Kasumi-1 (cell line): ENCODE measurements at regions not wholly inside any gene's neighbourhood (a gene's known extent, or its start where the extent isn't known, plus 50 kb on each side); places are given as distances from the start of the nearest gene placed in this dataset.
A peak's percentile ranks its signal among the peaks of the same experiment; 100 is the strongest.

Experiments used
- DNase-seq, 2 experiments: peaks; one replicate each; lab custom pipeline; 2025; lab: John Stamatoyannopoulos, UW

DNA sequence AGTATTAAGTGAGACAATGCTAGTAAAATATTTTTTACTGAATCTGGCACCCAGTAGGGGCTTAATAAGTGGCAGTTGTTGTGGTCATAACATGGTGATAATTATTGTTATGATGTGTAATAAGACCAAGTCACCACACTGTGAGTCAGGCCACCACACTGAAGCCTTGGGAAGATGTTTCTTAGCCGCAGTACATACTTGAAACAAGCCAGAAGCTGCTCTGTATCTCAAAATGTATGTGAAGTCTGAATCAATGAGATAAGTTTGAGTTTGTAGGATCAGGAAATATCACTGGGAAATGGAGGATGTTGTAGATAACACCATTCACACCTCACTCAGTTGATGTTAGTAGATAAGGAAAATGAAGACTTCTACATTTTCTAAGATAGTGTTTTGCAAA lies 51.3 kb upstream of the PTPN3 start:
- DNase-seq: no peak

DNA sequence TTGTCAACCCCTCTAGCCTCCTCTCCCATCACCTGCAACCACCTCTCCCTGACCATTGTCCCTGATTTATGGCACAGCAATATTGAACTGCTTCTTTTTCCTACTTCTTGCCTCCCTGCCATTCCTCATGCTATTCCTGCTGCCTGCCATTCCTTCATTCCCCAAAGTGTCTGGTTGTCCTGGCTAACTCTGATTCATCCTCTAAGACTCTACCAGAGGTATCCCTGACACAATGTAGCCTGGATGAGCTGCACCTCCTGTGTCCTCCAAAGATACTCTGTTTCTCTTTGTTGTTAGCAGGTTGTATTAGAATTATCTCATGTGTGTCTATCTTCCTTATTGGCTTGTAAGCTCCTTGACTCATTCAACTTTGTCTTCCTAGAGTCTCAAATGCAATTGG lies 53.5 kb upstream of the PTPN3 start:
- DNase-seq: no peak

DNA sequence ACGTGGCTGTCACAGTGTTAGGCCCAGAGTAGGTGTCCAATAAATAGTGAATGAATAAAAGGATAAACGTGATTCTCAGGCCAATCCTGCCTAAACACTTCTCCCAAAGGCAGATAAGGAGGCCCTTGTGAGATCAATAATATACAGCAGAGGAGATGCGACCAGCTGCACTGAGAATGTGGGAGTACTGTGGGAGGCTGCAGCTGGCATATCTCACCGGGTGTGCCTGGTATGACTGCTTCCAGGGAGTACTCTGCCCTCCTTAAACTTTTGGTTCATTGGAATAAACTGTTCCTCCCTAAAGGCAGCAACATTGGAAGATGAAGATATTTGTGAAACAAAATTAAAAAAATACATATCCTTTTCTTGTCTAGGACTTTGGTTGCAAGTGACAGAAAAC lies 57.1 kb upstream of the PTPN3 start:
- no peak for DNase-seq

DNA sequence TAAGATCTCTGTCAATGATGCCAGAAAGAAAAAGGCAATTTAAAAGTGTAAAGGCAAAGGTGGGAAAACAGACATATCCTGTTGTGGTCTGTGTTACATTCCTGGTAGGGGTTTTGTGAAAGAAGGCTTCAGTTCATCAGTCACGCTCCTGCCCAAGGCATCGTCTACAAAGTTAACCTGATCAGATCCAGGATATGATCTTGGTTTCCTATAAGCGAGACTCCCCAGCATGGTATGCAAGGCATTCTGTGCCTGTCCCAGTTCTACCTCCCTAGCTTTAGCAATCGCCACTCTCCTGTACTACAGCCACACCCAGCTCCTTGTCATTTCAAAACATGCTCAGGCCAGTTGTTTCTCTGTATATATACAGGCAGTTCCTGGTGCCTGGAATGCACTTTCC lies 58.0 kb upstream of the PTPN3 start:
- no peak for DNase-seq

DNA sequence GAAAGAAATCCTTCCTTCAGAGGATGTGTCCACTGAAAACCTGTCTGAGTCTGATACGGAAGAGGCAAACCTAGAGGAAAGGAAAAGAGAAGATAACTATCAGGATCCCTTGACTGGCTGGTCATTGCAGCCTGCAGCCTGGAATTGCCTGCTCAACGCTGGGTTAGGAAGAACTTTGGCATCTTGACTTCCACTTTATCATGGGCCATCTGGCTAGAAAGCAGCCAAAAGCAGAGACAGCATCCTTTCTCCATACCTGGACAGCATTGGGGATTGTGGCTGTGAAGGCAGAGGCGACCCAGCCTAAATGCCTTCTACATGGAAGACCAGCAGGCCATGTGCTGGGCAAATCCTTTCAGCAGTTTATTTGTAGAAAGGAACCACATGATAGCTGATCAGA lies 58.7 kb upstream of the PTPN3 start:
- DNase-seq: no peak

DNA sequence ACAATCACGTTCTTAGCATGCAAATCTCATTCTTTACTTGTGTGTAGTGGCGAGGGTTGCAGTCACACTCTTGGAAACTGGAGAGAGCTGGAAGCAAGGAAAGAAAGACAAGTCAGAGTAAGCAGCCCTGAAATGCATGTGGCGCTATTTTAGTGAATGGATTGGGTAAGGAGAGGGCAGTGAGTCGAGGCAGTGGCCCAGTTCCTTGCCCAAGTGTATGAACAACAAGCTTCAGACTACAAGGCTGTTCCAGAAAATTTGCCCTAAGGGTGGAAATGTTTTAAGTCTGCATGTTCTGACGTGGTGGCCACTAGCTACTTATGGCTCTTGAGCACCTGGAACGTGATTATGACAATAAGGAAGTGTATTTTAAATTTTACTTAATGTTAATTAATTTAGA lies 59.4 kb upstream of the PTPN3 start:
- DNase-seq: no peak

DNA sequence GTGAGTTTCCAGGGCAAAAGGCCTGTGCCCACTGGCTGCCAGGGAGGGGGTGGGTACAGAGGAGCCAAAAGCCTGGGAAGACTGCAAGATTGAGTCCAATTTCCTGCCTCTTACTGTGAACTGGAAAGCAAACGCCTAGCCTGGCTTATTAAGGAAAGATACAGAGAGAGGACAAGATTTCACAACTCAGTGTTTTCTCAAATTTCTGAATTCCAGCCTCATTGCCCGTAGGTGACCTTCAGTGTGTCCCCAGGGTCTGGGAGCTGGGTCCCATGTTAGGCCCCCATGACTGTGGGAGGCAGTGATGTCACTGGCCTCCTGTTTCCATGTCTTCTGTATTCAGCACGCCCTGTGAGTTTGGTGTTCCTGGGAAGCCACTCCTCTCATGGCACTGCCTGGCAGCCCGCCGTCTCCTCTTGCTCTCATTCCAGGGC lies 60.6 kb upstream of the PTPN3 start:
- DNase-seq: no peak

DNA sequence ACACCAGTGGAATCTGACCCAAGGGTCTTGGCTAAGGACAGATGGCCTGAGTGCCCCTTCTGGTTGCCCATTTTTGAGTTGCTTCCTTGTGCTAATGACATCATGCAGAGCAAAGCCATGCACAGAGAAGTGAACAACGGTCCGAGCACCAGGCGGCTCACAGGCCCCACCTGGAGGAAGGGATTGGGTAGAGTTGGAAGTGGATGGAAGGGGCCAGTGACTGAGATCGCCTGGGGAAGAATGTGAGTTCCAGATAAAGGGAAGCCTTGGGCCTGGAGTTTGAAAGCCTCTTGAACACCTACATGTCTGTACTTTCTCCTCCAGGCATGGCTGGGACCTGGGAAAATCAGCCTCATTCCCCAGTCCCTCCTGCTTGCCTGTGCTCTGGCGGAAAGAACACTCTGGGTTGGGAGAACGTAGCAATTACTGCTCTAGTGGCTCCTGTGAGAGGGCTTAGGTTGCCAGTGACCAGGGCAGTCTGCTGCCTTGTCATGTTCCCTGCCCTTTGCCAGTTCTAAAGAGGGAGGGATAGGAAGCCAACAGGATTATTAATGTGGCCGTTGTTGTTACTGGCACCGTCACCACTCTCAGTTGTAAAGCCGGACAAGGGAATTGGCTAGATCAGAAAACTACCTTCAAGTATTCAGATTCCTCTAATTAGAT lies 62.5 kb upstream of the PTPN3 start:
- DNase-seq: no peak

DNA sequence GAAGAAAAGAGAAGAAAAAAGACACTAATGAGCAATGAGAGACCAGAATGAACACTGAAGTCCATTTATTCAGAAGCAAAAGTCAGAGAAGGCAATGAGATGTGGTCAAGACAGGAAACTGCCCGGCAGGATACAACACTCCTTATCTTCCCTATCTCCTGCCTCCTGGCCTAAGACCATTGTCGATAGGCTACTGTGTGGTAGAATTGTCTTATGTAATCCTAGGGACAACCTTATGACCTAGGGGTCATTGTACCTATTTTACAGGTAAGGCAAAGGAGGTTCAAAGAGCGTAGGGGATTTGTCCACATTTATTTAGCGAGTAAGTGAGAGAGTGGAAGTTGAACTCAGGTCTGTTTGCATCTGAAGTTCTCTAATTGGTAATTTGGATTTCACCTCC lies 63.0 kb upstream of the PTPN3 start:
- no peak for DNase-seq

DNA sequence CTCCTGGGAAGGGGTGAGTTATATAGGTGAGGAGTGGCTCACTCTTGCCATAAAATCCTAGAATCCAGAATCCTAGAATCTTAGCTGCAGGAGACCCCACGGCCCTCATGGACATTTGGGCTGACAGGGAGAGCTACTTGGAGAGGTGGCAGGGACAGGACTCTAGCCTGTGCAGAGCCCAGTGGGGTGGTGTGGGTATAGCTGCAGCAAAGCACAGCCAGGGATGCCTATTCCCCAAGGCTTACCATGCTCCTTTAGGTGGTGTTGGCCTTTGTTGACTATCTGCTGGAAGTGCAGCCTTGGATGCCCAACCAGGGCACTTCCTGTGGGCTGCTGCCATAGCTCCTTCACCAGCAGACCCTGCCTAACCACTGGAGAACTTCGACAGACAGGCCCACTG lies 70.0 kb upstream of the PTPN3 start:
- DNase-seq: no peak

DNA sequence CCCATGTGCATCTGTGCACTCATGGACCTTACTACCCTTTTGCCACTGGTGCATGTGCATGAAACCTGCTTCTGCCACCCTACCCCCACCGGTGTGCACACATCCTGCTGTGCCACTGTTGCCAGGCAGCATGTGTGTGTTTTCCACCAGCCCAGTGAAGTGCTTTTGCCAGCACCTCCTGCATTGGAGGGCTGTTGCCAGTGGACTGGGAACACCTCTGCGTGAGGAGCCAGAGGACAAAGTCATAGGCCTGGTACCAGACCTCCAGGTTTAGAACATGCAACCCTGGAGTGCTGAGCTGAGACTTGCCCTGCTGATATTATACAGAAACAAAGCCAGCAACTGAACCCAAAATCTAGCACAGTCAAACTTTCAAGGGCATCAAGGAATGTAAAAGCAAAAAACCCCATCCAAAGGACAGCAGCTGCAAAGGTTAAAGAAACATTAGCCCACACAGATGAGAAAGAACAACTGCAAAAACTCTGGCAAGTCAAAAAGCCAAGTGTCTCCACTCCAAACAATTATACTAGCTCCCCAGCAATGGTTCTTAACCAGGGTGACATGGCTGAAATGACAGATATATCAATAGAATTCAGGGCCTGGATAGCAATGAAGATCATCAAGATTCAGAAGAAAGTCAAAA lies 70.6 kb upstream of the PTPN3 start:
- DNase-seq: no peak

DNA sequence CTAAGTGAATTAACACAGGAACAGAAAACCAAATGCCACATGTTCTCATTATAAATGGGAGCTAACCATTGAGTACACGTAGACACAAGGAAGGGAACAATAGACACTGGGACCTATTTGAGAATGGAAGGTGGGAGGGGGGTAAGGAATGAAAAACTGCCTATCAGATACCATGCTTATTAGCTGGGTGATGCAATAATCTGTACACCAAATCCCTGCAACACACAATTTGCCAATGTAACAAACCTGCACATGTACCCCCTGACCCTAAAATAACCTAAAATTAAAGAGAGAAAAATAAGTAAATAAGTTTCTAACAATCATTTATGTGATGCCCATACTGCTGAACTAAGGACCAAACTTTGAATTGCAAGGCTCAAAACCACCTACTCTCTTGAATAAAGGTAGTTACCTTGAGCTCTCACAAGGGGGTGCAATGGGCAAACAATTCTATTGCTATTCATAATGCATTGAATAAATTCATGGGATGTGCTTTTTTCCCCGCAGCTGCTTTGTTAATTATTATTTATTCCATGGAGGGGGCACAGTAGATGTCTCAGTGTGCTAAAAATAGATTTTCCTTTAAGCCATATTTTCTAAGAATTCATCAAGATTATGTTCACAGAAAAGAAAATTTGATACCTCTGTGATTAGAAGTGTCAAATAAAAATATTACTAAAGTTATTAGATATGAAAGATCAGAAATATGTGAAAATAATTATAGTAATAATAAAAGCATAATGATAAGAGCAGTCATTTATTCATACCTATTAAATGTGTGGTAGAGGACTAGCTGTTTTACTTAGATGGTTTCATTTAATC lies 76.2 kb upstream of the PTPN3 start:
- peak; percentile 56 to 71 for DNase-seq

DNA sequence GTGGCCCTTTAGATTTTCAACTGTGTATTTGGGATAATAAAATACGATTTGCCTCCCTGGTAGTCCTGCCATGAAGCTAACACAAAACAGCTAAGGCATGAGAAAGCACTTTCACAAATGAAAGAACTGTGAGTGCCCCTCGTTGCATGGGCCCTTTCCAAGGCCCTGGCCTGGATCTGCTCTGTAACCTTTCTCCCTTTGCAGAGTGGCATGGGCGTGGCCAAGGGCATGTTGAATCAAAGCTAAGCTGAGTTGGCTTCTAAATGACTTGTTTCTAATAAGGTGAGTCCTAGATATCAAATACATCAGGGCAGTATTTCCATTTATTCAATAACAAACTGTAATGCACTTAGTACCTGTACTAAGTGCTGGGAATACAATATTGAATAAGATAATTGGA lies 78.7 kb upstream of the PTPN3 start:
- no peak for DNase-seq

DNA sequence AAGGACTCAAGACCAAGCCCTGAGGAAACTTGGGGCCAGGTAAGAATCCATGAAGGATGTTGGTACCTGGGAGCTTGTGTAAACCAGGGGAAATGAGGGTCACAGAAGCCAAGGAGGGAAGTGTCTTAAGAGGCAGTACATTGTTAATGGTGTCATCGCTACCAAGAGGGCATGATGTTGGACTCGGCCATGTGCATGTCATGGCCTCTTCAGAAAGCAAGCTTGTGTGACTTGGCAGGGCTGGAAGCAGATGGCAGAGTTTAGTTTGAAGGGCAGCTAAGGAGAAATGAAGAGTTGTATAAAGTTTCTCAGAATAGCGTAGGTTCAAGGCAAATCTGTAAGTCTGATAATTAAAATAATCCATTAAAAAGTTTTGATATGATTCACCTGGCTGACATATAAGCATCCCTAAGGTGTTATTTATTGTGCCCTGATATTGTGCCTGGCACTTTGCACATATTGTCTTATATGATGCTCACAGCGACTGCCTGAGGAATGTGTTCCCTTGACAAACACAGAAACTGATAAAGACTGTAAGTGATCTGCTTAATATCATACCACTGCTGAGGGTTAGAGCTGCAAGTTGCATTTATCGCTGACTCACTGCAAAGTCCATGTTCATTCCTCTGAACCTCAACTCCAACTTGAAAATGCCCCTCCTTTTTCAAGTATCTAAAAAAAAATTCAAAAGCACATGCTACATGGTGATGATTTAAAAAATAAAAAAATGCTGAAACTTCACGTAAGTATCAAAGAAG lies 81.3 kb upstream of the PTPN3 start:
- no peak for DNase-seq

DNA sequence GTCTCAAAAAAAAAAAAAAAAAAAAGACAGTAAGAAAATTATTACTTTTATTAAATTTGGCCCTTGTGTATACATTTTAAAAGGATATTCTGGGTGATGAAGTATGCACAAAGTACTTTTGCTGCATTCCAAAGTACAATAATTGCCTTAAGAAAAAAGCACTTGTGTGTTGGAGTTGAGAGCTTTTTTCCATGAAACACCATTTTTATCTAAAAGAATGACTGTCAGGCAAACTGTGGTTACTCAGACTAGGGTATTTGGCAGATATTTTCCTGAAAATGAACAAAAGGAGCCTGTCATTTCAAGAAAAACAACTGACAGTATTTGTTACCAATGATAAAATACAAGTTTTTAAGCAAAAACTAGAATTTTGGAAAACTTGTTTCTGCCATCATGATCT lies 84.3 kb upstream of the PTPN3 start:
- DNase-seq: no peak

DNA sequence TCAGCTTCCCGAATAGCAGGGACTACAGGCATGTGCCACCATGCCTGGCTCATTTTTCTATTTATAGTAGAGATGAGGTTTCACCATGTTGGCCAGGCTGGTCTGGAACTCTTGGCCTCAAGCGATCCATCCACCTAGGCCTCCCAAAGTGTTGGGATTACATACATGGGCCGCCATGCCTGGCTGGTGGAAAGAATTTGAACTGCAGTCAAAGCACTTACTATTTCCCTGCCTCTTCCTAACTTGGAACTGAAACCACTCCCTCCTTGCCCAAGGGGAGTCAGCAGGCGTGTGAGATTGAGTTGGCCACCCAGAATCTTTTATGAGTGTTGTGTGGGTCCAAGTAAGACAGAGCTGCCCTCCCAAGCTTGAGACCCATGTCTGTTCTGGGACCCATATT lies 86.1 kb upstream of the PTPN3 start:
- DNase-seq: no peak

DNA sequence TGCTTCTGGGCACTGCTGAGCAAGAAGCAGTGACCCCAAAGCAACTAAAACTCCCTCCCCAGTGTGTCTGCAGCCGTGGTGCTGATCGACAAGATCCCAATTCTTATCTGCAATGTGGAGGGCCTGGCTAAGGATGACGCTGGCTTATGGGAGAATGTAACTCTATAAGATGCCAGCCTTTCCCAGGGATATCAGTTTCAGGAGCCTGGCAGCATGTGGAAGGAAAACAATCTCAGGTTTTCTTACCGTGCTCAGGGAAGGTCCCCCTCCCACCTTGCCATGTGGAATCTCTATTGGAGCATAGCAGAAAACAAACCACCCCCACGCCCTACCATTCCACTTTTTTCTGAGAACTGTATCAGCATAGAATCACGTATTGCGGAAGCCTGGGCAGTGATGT lies 87.7 kb upstream of the PTPN3 start:
- DNase-seq: no peak

DNA sequence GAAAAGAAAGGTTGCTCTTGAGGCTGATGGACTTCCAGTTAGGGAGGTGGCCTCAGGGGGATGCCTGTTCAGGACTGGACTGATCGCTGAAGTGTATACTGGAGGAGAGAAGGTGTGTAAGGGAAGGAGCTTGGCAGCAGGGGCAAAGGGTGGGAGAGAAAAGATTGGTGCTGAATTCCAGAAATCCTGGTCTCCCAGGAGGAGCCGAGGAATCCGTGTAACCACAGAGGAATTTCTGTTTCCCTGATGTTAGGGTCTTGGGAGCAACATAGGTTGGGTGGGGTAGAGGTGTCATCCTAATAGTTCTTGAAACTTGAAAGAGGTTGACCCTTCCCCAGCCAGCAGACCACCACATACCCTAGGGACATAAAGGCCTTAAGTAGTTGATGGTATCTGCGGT lies 88.9 kb upstream of the PTPN3 start:
- no peak for DNase-seq

DNA sequence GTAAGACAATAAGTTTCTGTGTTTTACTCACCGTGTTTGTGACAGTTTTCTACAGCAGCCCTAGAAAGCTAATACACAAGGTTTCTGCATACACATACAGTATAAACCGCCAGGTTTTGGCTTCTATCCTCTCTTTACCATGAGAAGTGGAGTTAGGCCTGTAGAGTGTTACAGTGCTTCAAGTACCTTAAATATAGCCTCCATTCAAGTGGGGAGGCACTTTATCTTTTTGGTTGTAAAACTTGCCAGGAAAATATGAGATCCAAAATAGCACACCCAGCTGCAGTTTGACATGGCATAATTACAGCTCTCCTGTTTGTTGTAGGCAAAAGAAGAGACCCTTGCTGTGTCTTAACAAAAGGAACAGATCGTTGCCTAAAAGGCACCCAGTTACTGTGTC lies 90.3 kb upstream of the PTPN3 start:
- no peak for DNase-seq

DNA sequence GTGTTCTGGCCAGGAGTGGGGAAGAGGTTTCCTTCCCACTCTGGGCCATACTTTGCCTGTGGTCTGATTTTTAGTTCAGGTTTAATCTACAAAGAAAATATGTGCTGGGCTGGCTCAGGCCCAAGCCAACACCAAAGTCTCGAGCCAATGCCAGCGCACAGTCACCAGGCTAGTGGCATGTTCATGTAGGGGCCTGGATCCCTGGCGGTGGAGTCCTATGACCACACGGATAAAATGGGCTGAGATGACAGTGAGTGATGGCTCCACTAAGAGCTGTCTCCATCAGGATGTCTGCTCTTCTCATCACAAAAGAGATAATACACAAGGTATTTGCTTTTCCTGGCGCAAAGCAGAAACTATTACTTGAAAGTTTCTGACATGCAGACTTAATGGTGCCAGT lies 92.9 kb upstream of the PTPN3 start:
- no peak for DNase-seq

DNA sequence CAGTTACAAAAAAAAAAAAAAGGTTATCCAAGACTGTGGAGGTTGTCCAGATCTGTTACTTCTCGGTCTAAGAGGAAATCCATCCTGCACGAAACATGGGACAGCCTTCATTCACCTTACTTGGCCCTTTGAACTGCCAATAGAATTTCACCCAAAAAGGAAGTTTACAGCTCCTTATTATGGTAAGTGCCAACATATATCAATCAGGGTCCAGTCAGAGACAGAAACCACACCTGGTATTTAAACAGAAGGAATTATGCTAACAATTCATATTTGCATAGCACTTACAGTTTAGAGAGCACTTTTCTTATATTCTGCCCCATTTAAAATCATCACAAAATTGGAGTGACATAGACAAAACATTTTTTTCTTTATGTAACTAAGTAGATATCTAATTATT lies 93.6 kb upstream of the PTPN3 start:
- no peak for DNase-seq

DNA sequence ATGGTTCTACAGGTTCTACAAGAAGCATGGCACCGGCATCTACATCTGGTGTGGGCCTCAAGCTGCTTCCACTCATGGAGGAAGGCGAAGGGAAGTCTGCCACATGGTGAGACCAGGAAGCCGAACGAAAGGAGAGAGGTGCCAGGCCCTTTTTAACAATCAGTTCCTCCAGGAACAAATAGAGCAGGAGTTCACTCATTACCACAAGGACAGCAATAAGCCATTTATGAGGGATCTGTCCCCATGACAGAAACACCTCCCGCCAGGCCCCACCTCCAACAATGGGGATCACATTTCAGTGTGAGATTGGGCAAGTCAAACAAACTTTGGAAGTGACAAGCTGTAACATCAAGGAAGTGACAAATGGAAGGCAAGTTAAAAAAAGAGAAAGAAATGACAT lies 95.5 kb upstream of the PTPN3 start:
- DNase-seq: no peak

DNA sequence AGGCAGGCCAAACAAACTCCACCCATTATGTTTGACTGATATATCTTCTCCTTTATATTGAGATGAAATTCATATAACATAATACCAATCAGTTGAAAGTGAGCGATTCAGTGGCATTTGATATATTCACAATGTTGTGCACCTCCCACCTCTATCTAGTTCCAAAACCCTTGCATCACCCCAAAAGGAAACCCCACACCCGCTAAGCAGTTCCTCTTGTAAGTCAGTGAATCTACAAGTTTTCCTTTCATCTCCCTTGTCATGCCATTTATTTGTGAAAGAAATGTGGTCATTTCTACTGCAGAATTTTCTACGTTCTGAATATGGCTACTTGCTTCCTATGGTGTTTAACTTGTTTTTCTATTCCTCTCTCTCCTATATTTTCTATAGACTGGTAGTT lies 99.4 kb upstream of the PTPN3 start:
- peak; percentile 1 to 3 for DNase-seq
